SK-N-SH (cell line): ENCODE measurements at regions not wholly inside any gene's neighbourhood (a gene's known extent, or its start where the extent isn't known, plus 50 kb on each side); places are given as distances from the start of the nearest gene placed in this dataset.

ENCODE experiments used
- CHD2 ChIP-seq: fragments of 150-350 bp; IDR thresholded peaks from 2 replicates; pipeline ENCODE4 v1.6.1; 2018; ENCODE audit warnings: low read length; ENCODE audit not compliant: partially characterized antibody
- EP300 ChIP-seq, 2 experiments: IDR thresholded peaks; 2 replicates each; pipeline versions ENCODE4 v1.4.0 to v1.6.1; 2012; ENCODE audit warnings: borderline replicate concordance in 1 of 2, low read depth in 1 of 2, low read length in 1 of 2
- FOSL2 ChIP-seq: IDR thresholded peaks from 2 replicates; pipeline ENCODE4 v1.4.0; 2012; ENCODE audit warnings: low read depth, mild to moderate bottlenecking, moderate library complexity, borderline replicate concordance
- MXI1 ChIP-seq: IDR thresholded peaks from 2 replicates; pipeline ENCODE4 v1.6.1; 2012; ENCODE audit warnings: mild to moderate bottlenecking, low read depth, low read length, improper control_type of control experiment
- RAD21 ChIP-seq: IDR thresholded peaks from 2 replicates; pipeline ENCODE4 v1.6.1; 2012; ENCODE audit warnings: mild to moderate bottlenecking, low read length
- SMC3 ChIP-seq: IDR thresholded peaks from 2 replicates; pipeline ENCODE4 v1.6.1; 2012; ENCODE audit warnings: low read depth, low read length, improper control_type of control experiment
- TCF12 ChIP-seq: IDR thresholded peaks from 2 replicates; pipeline ENCODE4 v1.4.0; 2012
- YY1 ChIP-seq: IDR thresholded peaks from 2 replicates; pipeline ENCODE4 v1.4.0; 2012; ENCODE audit warnings: low read depth, mild to moderate bottlenecking
- TF ChIP-seq, protein P1 (sequence below): IDR thresholded peaks from 2 replicates; pipeline ENCODE4 v1.6.1; 2012; ENCODE audit warnings: mild to moderate bottlenecking, low read depth, low read length, moderate library complexity

DNA sequence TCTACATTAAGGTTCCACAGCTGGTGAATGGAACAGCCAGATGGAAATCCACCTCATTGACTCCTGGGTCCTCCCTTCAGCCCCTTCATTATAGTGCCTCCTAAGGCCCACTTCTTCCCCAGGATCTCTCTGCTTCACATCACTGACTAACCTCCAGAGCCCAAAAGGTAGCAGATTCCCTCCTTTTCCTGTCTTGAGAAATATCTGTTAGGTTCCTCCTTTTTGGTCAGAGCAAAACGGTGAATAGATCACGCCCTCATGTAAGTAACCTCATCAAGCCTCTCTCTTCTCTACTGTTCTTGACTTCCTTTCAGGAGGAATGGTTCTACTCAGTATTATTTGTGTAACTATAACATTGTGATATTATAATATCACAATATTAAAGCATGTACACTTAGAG is 155.0 kb upstream of the SRD5A2 start:
- TF ChIP-seq MXI1 = no peak
- TF ChIP-seq, protein P1, sequence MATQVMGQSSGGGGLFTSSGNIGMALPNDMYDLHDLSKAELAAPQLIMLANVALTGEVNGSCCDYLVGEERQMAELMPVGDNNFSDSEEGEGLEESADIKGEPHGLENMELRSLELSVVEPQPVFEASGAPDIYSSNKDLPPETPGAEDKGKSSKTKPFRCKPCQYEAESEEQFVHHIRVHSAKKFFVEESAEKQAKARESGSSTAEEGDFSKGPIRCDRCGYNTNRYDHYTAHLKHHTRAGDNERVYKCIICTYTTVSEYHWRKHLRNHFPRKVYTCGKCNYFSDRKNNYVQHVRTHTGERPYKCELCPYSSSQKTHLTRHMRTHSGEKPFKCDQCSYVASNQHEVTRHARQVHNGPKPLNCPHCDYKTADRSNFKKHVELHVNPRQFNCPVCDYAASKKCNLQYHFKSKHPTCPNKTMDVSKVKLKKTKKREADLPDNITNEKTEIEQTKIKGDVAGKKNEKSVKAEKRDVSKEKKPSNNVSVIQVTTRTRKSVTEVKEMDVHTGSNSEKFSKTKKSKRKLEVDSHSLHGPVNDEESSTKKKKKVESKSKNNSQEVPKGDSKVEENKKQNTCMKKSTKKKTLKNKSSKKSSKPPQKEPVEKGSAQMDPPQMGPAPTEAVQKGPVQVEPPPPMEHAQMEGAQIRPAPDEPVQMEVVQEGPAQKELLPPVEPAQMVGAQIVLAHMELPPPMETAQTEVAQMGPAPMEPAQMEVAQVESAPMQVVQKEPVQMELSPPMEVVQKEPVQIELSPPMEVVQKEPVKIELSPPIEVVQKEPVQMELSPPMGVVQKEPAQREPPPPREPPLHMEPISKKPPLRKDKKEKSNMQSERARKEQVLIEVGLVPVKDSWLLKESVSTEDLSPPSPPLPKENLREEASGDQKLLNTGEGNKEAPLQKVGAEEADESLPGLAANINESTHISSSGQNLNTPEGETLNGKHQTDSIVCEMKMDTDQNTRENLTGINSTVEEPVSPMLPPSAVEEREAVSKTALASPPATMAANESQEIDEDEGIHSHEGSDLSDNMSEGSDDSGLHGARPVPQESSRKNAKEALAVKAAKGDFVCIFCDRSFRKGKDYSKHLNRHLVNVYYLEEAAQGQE = no peak
- no peak for TF ChIP-seq EP300 (IDR thresholded peaks at IDR 0.05; ENCODE audit: borderline replicate concordance in 1 of 2, low read depth in 1 of 2, low read length in 1 of 2)
- no peak for TF ChIP-seq YY1
- TF ChIP-seq TCF12 = no peak
- TF ChIP-seq FOSL2 = no peak
- TF ChIP-seq CHD2 = no peak
- TF ChIP-seq RAD21 = no peak
- TF ChIP-seq SMC3 = no peak
